ENCODE measurements at regions not wholly inside any gene's neighbourhood (a gene's known extent, or its start where the extent isn't known, plus 50 kb on each side); places are given as distances from the start of the nearest gene placed in this dataset.

DNA sequence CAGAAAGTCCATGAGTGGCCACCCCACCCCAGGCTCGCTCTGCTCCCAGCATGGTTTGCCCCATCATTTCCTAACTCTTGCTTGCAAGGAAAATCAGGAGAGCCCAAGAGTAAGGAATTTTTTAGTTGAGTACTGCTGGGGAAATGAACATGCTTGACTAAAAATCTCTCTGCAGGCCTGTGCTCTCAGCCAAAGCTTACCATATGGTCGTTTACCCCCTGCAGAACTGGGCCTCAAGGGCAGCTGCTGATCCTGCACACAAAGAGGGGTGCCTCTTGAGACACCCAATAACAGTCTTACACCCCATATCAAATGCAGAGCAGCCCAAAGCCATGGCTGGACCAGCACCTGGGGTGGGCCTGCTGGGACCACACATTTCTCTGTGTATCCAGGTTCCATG is 183.2 kb downstream of the CXCL12 start:
- ATAC-seq (no peak), DNase-seq (no peak)
- Histone ChIP-seq H3K4me3 (no peak overlapping the region), H3K4me1 (no peaks in the 10 kb centered on the region), H3K36me3 (no peaks in the 10 kb centered on the region), H3K27ac (no peak overlapping the region), H3K27me3 (no peaks in the 10 kb centered on the region), H3K9me3 (no peaks in the 10 kb centered on the region)
- intact Hi-C loops (cut with DNase I), result no loop called here
- TF ChIP-seq, protein P1, sequence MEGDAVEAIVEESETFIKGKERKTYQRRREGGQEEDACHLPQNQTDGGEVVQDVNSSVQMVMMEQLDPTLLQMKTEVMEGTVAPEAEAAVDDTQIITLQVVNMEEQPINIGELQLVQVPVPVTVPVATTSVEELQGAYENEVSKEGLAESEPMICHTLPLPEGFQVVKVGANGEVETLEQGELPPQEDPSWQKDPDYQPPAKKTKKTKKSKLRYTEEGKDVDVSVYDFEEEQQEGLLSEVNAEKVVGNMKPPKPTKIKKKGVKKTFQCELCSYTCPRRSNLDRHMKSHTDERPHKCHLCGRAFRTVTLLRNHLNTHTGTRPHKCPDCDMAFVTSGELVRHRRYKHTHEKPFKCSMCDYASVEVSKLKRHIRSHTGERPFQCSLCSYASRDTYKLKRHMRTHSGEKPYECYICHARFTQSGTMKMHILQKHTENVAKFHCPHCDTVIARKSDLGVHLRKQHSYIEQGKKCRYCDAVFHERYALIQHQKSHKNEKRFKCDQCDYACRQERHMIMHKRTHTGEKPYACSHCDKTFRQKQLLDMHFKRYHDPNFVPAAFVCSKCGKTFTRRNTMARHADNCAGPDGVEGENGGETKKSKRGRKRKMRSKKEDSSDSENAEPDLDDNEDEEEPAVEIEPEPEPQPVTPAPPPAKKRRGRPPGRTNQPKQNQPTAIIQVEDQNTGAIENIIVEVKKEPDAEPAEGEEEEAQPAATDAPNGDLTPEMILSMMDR (IDR thresholded peaks at IDR 0.05), result no peak

DNA sequence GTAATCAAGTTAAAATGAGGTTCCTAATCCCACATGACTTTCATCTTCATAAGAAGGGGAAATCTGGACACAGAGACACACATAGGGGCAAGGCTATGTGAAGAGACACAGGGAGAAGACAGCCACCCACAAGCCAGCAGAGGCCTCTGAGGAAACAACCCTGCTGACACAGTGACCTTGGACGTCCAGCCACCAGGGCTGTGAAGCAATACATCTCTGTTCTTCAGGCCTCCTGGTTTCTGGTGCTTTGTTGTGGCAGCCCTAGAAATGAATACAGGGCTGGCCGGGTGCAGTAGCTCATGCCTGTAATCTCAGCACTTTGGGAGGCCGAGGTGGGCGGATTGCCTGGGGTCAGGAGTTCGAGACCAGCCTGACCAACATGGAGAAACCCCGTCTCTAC is 183.9 kb downstream of the CXCL12 start:
- Histone ChIP-seq H3K4me3 (no peak overlapping the region), H3K9me3 (no peaks in the 10 kb centered on the region), H3K4me1 (no peaks in the 10 kb centered on the region), H3K27me3 (no peaks in the 10 kb centered on the region), H3K36me3 (no peaks in the 10 kb centered on the region), H3K27ac (no peak overlapping the region)
- TF ChIP-seq, protein P1 (IDR thresholded peaks at IDR 0.05), result no peak
- intact Hi-C loops (cut with DNase I), result no loop called here
- DNase-seq (no peak), ATAC-seq (no peak)

DNA sequence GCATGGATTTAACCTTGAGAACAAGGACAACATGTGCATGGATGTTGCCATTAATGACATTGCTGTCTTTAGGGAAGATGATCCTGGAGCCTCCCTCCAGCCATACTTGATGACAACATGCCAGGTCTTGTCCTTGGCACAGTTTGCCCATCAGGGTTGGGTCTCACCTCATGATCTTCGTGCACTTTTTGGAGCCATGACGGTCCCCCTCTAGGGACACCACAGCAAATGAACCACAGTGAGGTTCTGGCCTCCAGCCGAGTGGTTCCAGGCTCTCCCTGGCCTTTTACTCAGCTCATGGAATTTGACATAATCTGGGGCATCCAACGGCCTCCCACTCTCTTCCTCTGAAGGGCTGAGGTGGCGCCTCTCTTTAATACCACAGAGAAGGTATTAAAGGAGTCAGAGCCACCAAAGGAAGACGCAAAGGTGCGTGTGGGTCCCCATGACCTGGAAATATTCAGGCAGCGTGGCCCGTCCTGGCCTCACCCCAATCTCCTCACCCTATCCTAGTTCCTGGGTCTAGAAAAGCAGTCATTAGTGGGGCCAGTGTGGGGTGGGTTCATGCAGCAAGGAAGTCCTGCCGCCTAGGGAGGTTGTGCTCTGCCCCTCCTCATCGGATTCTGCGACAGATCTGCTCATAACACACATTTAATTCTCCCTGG is 184.8 kb downstream of the CXCL12 start:
- DNase-seq, result no peak
- intact Hi-C loops (cut with DNase I), result no loop called here
- Histone ChIP-seq H3K27ac (no peak overlapping the region), H3K9me3 (no peaks in the 10 kb centered on the region), H3K4me3 (no peak overlapping the region), H3K27me3 (no peaks in the 10 kb centered on the region), H3K4me1 (no peaks in the 10 kb centered on the region), H3K36me3 (no peaks in the 10 kb centered on the region)
- ATAC-seq, result no peak
- TF ChIP-seq, protein P1 (IDR thresholded peaks at IDR 0.05), result no peak

DNA sequence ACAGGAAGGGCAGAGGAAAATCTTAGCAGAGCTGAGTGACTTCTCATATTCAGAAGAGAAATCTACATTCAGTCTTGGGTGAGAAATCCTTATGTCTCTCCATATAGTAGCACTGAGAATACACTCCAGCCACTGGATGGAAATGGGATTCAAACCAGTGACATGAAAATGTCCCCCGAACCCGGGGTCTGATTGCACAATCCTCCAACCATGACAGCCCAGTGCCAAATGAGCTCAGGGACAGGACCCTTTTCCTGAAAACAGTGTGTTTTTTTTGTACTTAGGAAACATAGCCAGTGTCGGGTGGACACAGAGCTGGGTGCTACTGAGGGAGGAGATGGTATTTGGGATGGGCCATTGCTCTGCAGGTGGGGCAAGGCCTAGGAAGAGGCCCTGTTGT is 185.6 kb downstream of the CXCL12 start:
- no peak for ATAC-seq
- H3K36me3 ChIP-seq, result no peaks in the 10 kb centered on the region
- no peak for DNase-seq
- TF ChIP-seq, protein P1 (IDR thresholded peaks at IDR 0.05), result no peak
- no peaks in the 10 kb centered on the region for H3K27me3 ChIP-seq
- no peak overlapping the region for H3K4me3 ChIP-seq
- intact Hi-C loops (cut with DNase I), result no loop called here
- H3K9me3 ChIP-seq, result no peaks in the 10 kb centered on the region
- no peak overlapping the region for H3K27ac ChIP-seq
- no peaks in the 10 kb centered on the region for H3K4me1 ChIP-seq

DNA sequence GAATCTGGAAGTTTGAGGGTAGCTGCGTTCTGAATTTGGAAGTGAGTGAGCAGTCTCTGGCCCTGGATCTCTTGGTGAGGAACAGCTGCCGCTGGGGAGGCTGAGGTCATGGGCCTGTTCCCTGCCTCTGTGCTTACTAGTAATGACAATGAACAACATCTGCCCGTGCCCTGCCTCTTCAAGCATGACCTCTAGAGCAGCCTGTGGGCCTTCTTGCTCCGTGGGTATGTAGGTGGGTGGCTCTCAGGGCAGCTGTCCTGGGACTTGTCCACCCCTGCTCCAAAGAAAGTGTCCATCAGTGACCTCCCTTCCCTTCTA is 186.2 kb downstream of the CXCL12 start:
- H3K27ac ChIP-seq, result no peak overlapping the region
- H3K36me3 ChIP-seq, result no peaks in the 10 kb centered on the region
- intact Hi-C loops (cut with DNase I), result no loop called here
- TF ChIP-seq, protein P1 (IDR thresholded peaks at IDR 0.05), result no peak
- no peak for ATAC-seq
- H3K4me1 ChIP-seq, result no peaks in the 10 kb centered on the region
- no peaks in the 10 kb centered on the region for H3K27me3 ChIP-seq
- no peak for DNase-seq
- no peak overlapping the region for H3K4me3 ChIP-seq
- H3K9me3 ChIP-seq, result no peaks in the 10 kb centered on the region
